Upper lobe of right lung (tissue), 1 donor: ENCODE measurements at regions not wholly inside any gene's neighbourhood (a gene's known extent, or its start where the extent isn't known, plus 50 kb on each side); places are given as distances from the start of the nearest gene placed in this dataset.

Experiments
- ATAC-seq: fragments of 200-7000 bp; cut with Tn5 transposase; one replicate; pipeline ENCODE4 v1.9.1; 2020; ENCODE audit warnings: mild to moderate bottlenecking, moderate library complexity
- DNase-seq: peaks from one replicate; pipeline ENCODE4 v3.0.0-alpha.2; 2020
- H3K27ac ChIP-seq: fragments of 200-600 bp; one replicate; pipeline ENCODE4 v1.8.0; 2022
- H3K27me3 ChIP-seq: fragments of 200-600 bp; one replicate; pipeline ENCODE4 v1.8.0; 2022; ENCODE audit warnings: mild to moderate bottlenecking
- H3K36me3 ChIP-seq: fragments of 200-600 bp; one replicate; pipeline ENCODE4 v1.8.0; 2022
- H3K4me1 ChIP-seq: fragments of 200-600 bp; one replicate; pipeline ENCODE4 v1.8.0; 2022
- H3K4me3 ChIP-seq: fragments of 200-600 bp; one replicate; pipeline ENCODE4 v1.8.0; 2022; ENCODE audit warnings: mild to moderate bottlenecking
- H3K9me3 ChIP-seq: fragments of 200-600 bp; one replicate; pipeline ENCODE4 v1.8.0; 2022
- CTCF ChIP-seq: fragments of 200-600 bp; IDR thresholded peaks from one replicate; pipeline ENCODE4 v1.8.0; 2022; ENCODE audit warnings: antibody characterized with exemption
- intact Hi-C: fragments of 100-400 bp; cut with DNase I; formaldehyde crosslinking; loops from one replicate; pipeline ENCODE4 v1.11.0; 2022
- donor health status: DM: no; HTN: yes; CAD: no; lungs with severe emphysema.

- DNase-seq (no peak), ATAC-seq (no peak)
- no peaks in the 10 kb centered on the region for H3K9me3 ChIP-seq
- H3K27me3 ChIP-seq, result no peaks in the 10 kb centered on the region
- no peak overlapping the region for H3K27ac ChIP-seq
- H3K4me3 ChIP-seq, result no peak overlapping the region
- H3K36me3 ChIP-seq, result no peaks in the 10 kb centered on the region
- intact Hi-C loops, result no loop called here
- TF ChIP-seq CTCF, result no peak
- H3K4me1 ChIP-seq, result no peaks in the 10 kb centered on the region
These were observed 790.5 kb downstream of the RNF144A start for GRCh38 chr2:7707723-7708122.

GRCh38 chr2:7709907-7710306, 792.7 kb downstream of the RNF144A start:
- no peak for ATAC-seq
- H3K9me3 ChIP-seq, result no peaks in the 10 kb centered on the region
- H3K27ac ChIP-seq, result no peak overlapping the region
- intact Hi-C loops, result no loop called here
- no peaks in the 10 kb centered on the region for H3K36me3 ChIP-seq
- H3K4me1 ChIP-seq, result no peaks in the 10 kb centered on the region
- no peak overlapping the region for H3K4me3 ChIP-seq
- no peak for DNase-seq
- TF ChIP-seq CTCF, result no peak
- H3K27me3 ChIP-seq, result no peaks in the 10 kb centered on the region

GRCh38 chr2:7711167-7711566, 794.0 kb downstream of the RNF144A start:
- Histone ChIP-seq H3K9me3 (no peaks in the 10 kb centered on the region), H3K27me3 (no peaks in the 10 kb centered on the region), H3K4me1 (no peaks in the 10 kb centered on the region), H3K36me3 (no peaks in the 10 kb centered on the region), H3K27ac (no peak overlapping the region), H3K4me3 (no peak overlapping the region)
- no peak for TF ChIP-seq CTCF
- no peak for DNase-seq
- ATAC-seq, result no peak
- intact Hi-C loops, result no loop called here

GRCh38 chr2:7719876-7720275, 802.7 kb downstream of the RNF144A start:
- intact Hi-C loops, result no loop called here
- no peak for ATAC-seq
- Histone ChIP-seq H3K4me1 (no peaks in the 10 kb centered on the region), H3K4me3 (no peak overlapping the region), H3K36me3 (no peaks in the 10 kb centered on the region), H3K27me3 (no peaks in the 10 kb centered on the region), H3K9me3 (no peaks in the 10 kb centered on the region), H3K27ac (no peak overlapping the region)
- no peak for DNase-seq
- no peak for TF ChIP-seq CTCF

GRCh38 chr2:7721413-7721995, 804.3 kb downstream of the RNF144A start:
- Histone ChIP-seq H3K27me3 (no peaks in the 10 kb centered on the region), H3K36me3 (no peaks in the 10 kb centered on the region), H3K4me1 (no peaks in the 10 kb centered on the region), H3K27ac (no peak overlapping the region), H3K9me3 (no peaks in the 10 kb centered on the region), H3K4me3 (no peak overlapping the region)
- intact Hi-C loops, result no loop called here
- no peak for TF ChIP-seq CTCF
- ATAC-seq (no peak), DNase-seq (no peak)
